Astrocyte (in vitro differentiated cells and primary cell): ENCODE measurements at regions not wholly inside any gene's neighbourhood (a gene's known extent, or its start where the extent isn't known, plus 50 kb on each side); places are given as distances from the start of the nearest gene placed in this dataset.

Experiments used
- EZH2 ChIP-seq: IDR thresholded peaks from 2 replicates; pipeline ENCODE4 v1.6.1; 2012; ENCODE audit warnings: mild to moderate bottlenecking, low read length, inconsistent platforms; ENCODE audit not compliant: insufficient read depth
- TF ChIP-seq, protein P1 (sequence below): IDR thresholded peaks from 2 replicates; pipeline ENCODE4 v1.5.1; 2011; ENCODE audit warnings: low read depth, mild to moderate bottlenecking, inconsistent platforms, low read length, moderate library complexity; ENCODE audit not compliant: insufficient read depth

- TF ChIP-seq, protein P1, sequence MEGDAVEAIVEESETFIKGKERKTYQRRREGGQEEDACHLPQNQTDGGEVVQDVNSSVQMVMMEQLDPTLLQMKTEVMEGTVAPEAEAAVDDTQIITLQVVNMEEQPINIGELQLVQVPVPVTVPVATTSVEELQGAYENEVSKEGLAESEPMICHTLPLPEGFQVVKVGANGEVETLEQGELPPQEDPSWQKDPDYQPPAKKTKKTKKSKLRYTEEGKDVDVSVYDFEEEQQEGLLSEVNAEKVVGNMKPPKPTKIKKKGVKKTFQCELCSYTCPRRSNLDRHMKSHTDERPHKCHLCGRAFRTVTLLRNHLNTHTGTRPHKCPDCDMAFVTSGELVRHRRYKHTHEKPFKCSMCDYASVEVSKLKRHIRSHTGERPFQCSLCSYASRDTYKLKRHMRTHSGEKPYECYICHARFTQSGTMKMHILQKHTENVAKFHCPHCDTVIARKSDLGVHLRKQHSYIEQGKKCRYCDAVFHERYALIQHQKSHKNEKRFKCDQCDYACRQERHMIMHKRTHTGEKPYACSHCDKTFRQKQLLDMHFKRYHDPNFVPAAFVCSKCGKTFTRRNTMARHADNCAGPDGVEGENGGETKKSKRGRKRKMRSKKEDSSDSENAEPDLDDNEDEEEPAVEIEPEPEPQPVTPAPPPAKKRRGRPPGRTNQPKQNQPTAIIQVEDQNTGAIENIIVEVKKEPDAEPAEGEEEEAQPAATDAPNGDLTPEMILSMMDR: no peak
- TF ChIP-seq EZH2: no peak
These were observed 365.2 kb upstream of the MPDZ start for GRCh38 chr9:13644675-13645074.
